ENCODE measurements at regions not wholly inside any gene's neighbourhood (a gene's known extent, or its start where the extent isn't known, plus 50 kb on each side); places are given as distances from the start of the nearest gene placed in this dataset.
A peak's percentile ranks its signal among the peaks of the same experiment; 100 is the strongest.

GRCh38 chr2:147634826-147635225 lies 210.0 kb upstream of the ACVR2A start:
- H3K27me3 ChIP-seq = no peaks in the 10 kb centered on the region
- H3K36me3 ChIP-seq = no peaks in the 10 kb centered on the region
- peak overlapping the region in 5 of 11 experiments; percentile 68 to 88 (median 76); a peak in 9 of 22 replicates for H3K4me2 ChIP-seq
- H3K4me3 ChIP-seq = no peak overlapping the region
- H4K20me1 ChIP-seq = no peaks in the 10 kb centered on the region
- H3K9me3 ChIP-seq (replicated peaks in 1 of 11) = no peaks in the 10 kb centered on the region
- peaks cover 5 to 100% (median 53%) of the 10 kb centered on the region in 10 experiments; a peak in 18 of 20 replicates for H3K4me1 ChIP-seq
- H3K27ac ChIP-seq = peak overlapping the region in 4 of 11 experiments; percentile 73 to 89 (median 84); a peak in 6 of 22 replicates
- TF ChIP-seq Cebpa-rat (IDR thresholded peaks at IDR 0.05) = no peak
- H3K9ac ChIP-seq = no peak overlapping the region

GRCh38 chr2:147632198-147632597 lies 212.6 kb upstream of the ACVR2A start:
- Histone ChIP-seq H3K36me3 (no peaks in the 10 kb centered on the region), H3K4me1 (peaks cover 5 to 100% (median 61%) of the 10 kb centered on the region in 10 experiments; a peak in 18 of 20 replicates), H4K20me1 (no peaks in the 10 kb centered on the region), H3K4me3 (no peak overlapping the region), H3K9me3 (replicated peaks in 1 of 11) (no peaks in the 10 kb centered on the region), H3K27ac (peak overlapping the region in 8 of 11 experiments; percentile 19 to 89 (median 69); a peak in 11 of 22 replicates), H3K27me3 (no peaks in the 10 kb centered on the region), H3K4me2 (peak overlapping the region; percentile 6 to 88 (median 40); a peak in 18 of 22 replicates), H3K9ac (peak overlapping the region in 3 of 11 experiments; percentile 62 to 67 (median 63); a peak in 3 of 22 replicates)
- TF ChIP-seq Cebpa-rat (IDR thresholded peaks at IDR 0.05) = no peak

GRCh38 chr2:147631294-147631693 lies 213.5 kb upstream of the ACVR2A start:
- Histone ChIP-seq H3K27me3 (no peaks in the 10 kb centered on the region), H3K36me3 (no peaks in the 10 kb centered on the region), H3K9me3 (replicated peaks in 1 of 11) (no peaks in the 10 kb centered on the region), H4K20me1 (no peaks in the 10 kb centered on the region), H3K4me2 (peak overlapping the region in 7 of 11 experiments; percentile 9 to 88 (median 68); a peak in 14 of 22 replicates), H3K4me3 (0 out of 20 replicates have a peak overlapping the region, but pooled peaks of 1 of the 10 experiments have one; percentile 3), H3K9ac (peak overlapping the region in 4 of 11 experiments; percentile 32 to 67 (median 62); a peak in 6 of 22 replicates), H3K4me1 (peaks cover 5 to 97% (median 52%) of the 10 kb centered on the region in 10 experiments; a peak in 18 of 20 replicates), H3K27ac (peak overlapping the region in 9 of 11 experiments; percentile 12 to 89 (median 61); a peak in 14 of 22 replicates)
- TF ChIP-seq Cebpa-rat (IDR thresholded peaks at IDR 0.05) = no peak

- Histone ChIP-seq H3K4me1 (peaks cover 5 to 96% (median 45%) of the 10 kb centered on the region in 10 experiments; a peak in 17 of 20 replicates), H3K36me3 (no peaks in the 10 kb centered on the region), H4K20me1 (no peaks in the 10 kb centered on the region), H3K27me3 (no peaks in the 10 kb centered on the region), H3K9ac (peak overlapping the region in 5 of 11 experiments; percentile 26 to 67 (median 62); a peak in 8 of 22 replicates), H3K9me3 (replicated peaks in 1 of 11) (no peaks in the 10 kb centered on the region), H3K27ac (peak overlapping the region in 7 of 11 experiments; percentile 19 to 89 (median 77); a peak in 15 of 22 replicates), H3K4me3 (no peak overlapping the region), H3K4me2 (peak overlapping the region in 6 of 11 experiments; percentile 9 to 88 (median 70); a peak in 12 of 22 replicates)
- peak in 1 of 11 experiments; percentile 42; a peak in 1 of 22 replicates for TF ChIP-seq Cebpa-rat (IDR thresholded peaks at IDR 0.05)
Measured at GRCh38 chr2:147630585-147630984, 214.2 kb upstream of the ACVR2A start.

- H3K9ac ChIP-seq = peak overlapping the region in 3 of 11 experiments; percentile 9 to 67 (median 63); a peak in 4 of 22 replicates
- H3K36me3 ChIP-seq = no peaks in the 10 kb centered on the region
- no peaks in the 10 kb centered on the region for H4K20me1 ChIP-seq
- peak overlapping the region in 6 of 11 experiments; percentile 54 to 89 (median 78); a peak in 10 of 22 replicates for H3K27ac ChIP-seq
- H3K4me3 ChIP-seq = 0 out of 20 replicates have a peak overlapping the region, but pooled peaks of 1 of the 10 experiments have one; percentile 15
- no peak for TF ChIP-seq Cebpa-rat (IDR thresholded peaks at IDR 0.05)
- H3K9me3 ChIP-seq (replicated peaks in 1 of 11) = 0 out of 22 replicates have a peak, but pooled peaks cover 0 to 4% (median 0%) of the 10 kb centered on the region in 11 experiments
- H3K4me2 ChIP-seq = peak overlapping the region in 6 of 11 experiments; percentile 18 to 88 (median 70); a peak in 11 of 22 replicates
- peaks cover 5 to 94% (median 41%) of the 10 kb centered on the region in 10 experiments; a peak in 17 of 20 replicates for H3K4me1 ChIP-seq
- no peaks in the 10 kb centered on the region for H3K27me3 ChIP-seq
Measured at GRCh38 chr2:147628971-147629421, 215.8 kb upstream of the ACVR2A start.

- Histone ChIP-seq H3K36me3 (no peaks in the 10 kb centered on the region), H3K4me2 (peak overlapping the region in 7 of 11 experiments; percentile 9 to 71 (median 64); a peak in 12 of 22 replicates), H3K4me1 (peaks cover 0 to 55% (median 10%) of the 10 kb centered on the region in 10 experiments; a peak in 13 of 20 replicates), H3K27me3 (no peaks in the 10 kb centered on the region), H4K20me1 (no peaks in the 10 kb centered on the region), H3K4me3 (no peak overlapping the region), H3K9me3 (replicated peaks in 1 of 11) (0 out of 22 replicates have a peak, but pooled peaks cover 0 to 6% (median 0%) of the 10 kb centered on the region in 11 experiments), H3K27ac (peak overlapping the region in 3 of 11 experiments; percentile 5 to 60 (median 42); a peak in 4 of 22 replicates), H3K9ac (no peak overlapping the region)
- TF ChIP-seq Cebpa-rat (IDR thresholded peaks at IDR 0.05) = no peak
Measured at GRCh38 chr2:147623328-147623727, 221.5 kb upstream of the ACVR2A start.

- Histone ChIP-seq H3K4me1 (peaks cover 0 to 40% (median 10%) of the 10 kb centered on the region in 10 experiments; a peak in 13 of 20 replicates), H3K4me2 (no peak overlapping the region), H3K27me3 (no peaks in the 10 kb centered on the region), H3K27ac (no peak overlapping the region), H4K20me1 (no peaks in the 10 kb centered on the region), H3K36me3 (no peaks in the 10 kb centered on the region), H3K4me3 (no peak overlapping the region), H3K9ac (no peak overlapping the region), H3K9me3 (replicated peaks in 1 of 11) (0 out of 22 replicates have a peak, but pooled peaks cover 0 to 6% (median 0%) of the 10 kb centered on the region in 11 experiments)
- TF ChIP-seq Cebpa-rat (IDR thresholded peaks at IDR 0.05) = no peak
Measured at GRCh38 chr2:147621656-147622197, 223.1 kb upstream of the ACVR2A start.

GRCh38 chr2:147619808-147620207 lies 225.0 kb upstream of the ACVR2A start:
- Histone ChIP-seq H3K4me3 (no peak overlapping the region), H3K4me2 (no peak overlapping the region), H3K4me1 (peaks cover 0 to 24% (median 10%) of the 10 kb centered on the region in 10 experiments; a peak in 13 of 20 replicates), H4K20me1 (no peaks in the 10 kb centered on the region), H3K9ac (no peak overlapping the region), H3K36me3 (no peaks in the 10 kb centered on the region), H3K27ac (no peak overlapping the region), H3K27me3 (no peaks in the 10 kb centered on the region), H3K9me3 (replicated peaks in 1 of 11) (0 out of 22 replicates have a peak, but pooled peaks cover 0 to 6% (median 0%) of the 10 kb centered on the region in 11 experiments)
- TF ChIP-seq Cebpa-rat (IDR thresholded peaks at IDR 0.05) = no peak

- no peaks in the 10 kb centered on the region for H4K20me1 ChIP-seq
- H3K4me3 ChIP-seq = no peak overlapping the region
- H3K4me2 ChIP-seq = no peak overlapping the region
- H3K4me1 ChIP-seq = peaks cover 0 to 11% (median 0%) of the 10 kb centered on the region in 10 experiments; a peak in 5 of 20 replicates
- no peaks in the 10 kb centered on the region for H3K36me3 ChIP-seq
- H3K27ac ChIP-seq = no peak overlapping the region
- no peak overlapping the region for H3K9ac ChIP-seq
- H3K9me3 ChIP-seq (replicated peaks in 1 of 11) = no peaks in the 10 kb centered on the region
- no peaks in the 10 kb centered on the region for H3K27me3 ChIP-seq
- no peak for TF ChIP-seq Cebpa-rat (IDR thresholded peaks at IDR 0.05)
Measured at GRCh38 chr2:147615726-147616125, 229.1 kb upstream of the ACVR2A start.
